Stimulated activated CD4-positive, alpha-beta T cell treated with anti-CD3 and anti-CD28 coated beads, Interleukin-1b, Interleukin-23, amount 100 ng/mL, for 24 hours (primary cell): ENCODE measurements at regions not wholly inside any gene's neighbourhood (a gene's known extent, or its start where the extent isn't known, plus 50 kb on each side); places are given as distances from the start of the nearest gene placed in this dataset.
"Not testable (repeated sequence)": the region's sequence is repeated elsewhere in the genome, so short reads cannot be mapped to it uniquely, and the experiment has no call there.

Experiments
- DNase-seq, 4 experiments: peaks; one replicate each; pipeline ENCODE4 v3.0.0-alpha.2; 2020; ENCODE audit warnings: low read depth in 4 of 4, low spot score in 1 of 4

- no peak for DNase-seq
Observed at GRCh38 chr4:141455651-141456050, 180.7 kb upstream of the IL15 start.

- DNase-seq: no peak
Observed at GRCh38 chr4:141457653-141458052, 178.7 kb upstream of the IL15 start.

GRCh38 chr4:141458501-141458900, 177.9 kb upstream of the IL15 start:
- DNase-seq: no peak

- no peak for DNase-seq
Observed at GRCh38 chr4:141459020-141459419, 177.4 kb upstream of the IL15 start.

- no peak for DNase-seq
Observed at GRCh38 chr4:141462361-141462760, 174.0 kb upstream of the IL15 start.

GRCh38 chr4:141463678-141464077, 172.7 kb upstream of the IL15 start:
- DNase-seq: no peak

- DNase-seq: no peak
Observed at GRCh38 chr4:141464366-141464765, 172.0 kb upstream of the IL15 start.

- DNase-seq: no peak
Observed at GRCh38 chr4:141465171-141465570, 171.2 kb upstream of the IL15 start.

GRCh38 chr4:141467225-141467624, 169.2 kb upstream of the IL15 start:
- DNase-seq: no peak

- DNase-seq: no peak
Observed at GRCh38 chr4:141469392-141469791, 167.0 kb upstream of the IL15 start.

GRCh38 chr4:141473026-141473540, 163.3 kb upstream of the IL15 start:
- no peak for DNase-seq

GRCh38 chr4:141473952-141474351, 162.4 kb upstream of the IL15 start:
- DNase-seq: no peak

- DNase-seq: no peak
Observed at GRCh38 chr4:141480950-141481349, 155.4 kb upstream of the IL15 start.

GRCh38 chr4:141484298-141484697, 152.1 kb upstream of the IL15 start:
- not testable (repeated sequence) for DNase-seq

- DNase-seq: no peak
Observed at GRCh38 chr4:141486375-141486997, 149.9 kb upstream of the IL15 start.

- DNase-seq: no peak
Observed at GRCh38 chr4:141497627-141498026, 138.8 kb upstream of the IL15 start.

- no peak for DNase-seq
Observed at GRCh38 chr4:141499261-141499853, 137.0 kb upstream of the IL15 start.

- no peak for DNase-seq
Observed at GRCh38 chr4:141501395-141501794, 135.0 kb upstream of the IL15 start.

- no peak for DNase-seq
Observed at GRCh38 chr4:141501931-141502330, 134.5 kb upstream of the IL15 start.

- no peak for DNase-seq
Observed at GRCh38 chr4:141502755-141503154, 133.6 kb upstream of the IL15 start.

- DNase-seq: no peak
Observed at GRCh38 chr4:141503260-141503659, 133.1 kb upstream of the IL15 start.

GRCh38 chr4:141511055-141511454, 125.3 kb upstream of the IL15 start:
- no peak for DNase-seq

GRCh38 chr4:141513866-141514265, 122.5 kb upstream of the IL15 start:
- DNase-seq: no peak
